HCT116 (cell line): ENCODE measurements at regions not wholly inside any gene's neighbourhood (a gene's known extent, or its start where the extent isn't known, plus 50 kb on each side); places are given as distances from the start of the nearest gene placed in this dataset.

ENCODE experiments used
- ATAC-seq: fragments of 200-7000 bp; cut with Tn5 transposase; 2 replicates; pipeline ENCODE4 v1.9.1; 2020; ENCODE audit warnings: mild to moderate bottlenecking, moderate library complexity
- BruUV-seq: library from RNA; stranded (reverse); fragments of 400-500 nt; replicated peaks from 2 replicates; lab custom pipeline; 2021; lab: Mats Ljungman, UMichigan
- CTCF ChIA-PET: fragments of 300-600 bp; sonication (Branson Sonifier 250); formaldehyde crosslinking; loops from one replicate; lab custom pipeline; 2021; ENCODE audit warnings: antibody characterized with exemption; lab: Charles Lee
- POLR2A ChIA-PET: fragments of 300-600, 350-600 bp; sonication (Branson Sonifier 250); formaldehyde crosslinking; loops from one replicate; lab custom pipeline; 2021; ENCODE audit warnings: antibody characterized with exemption; lab: Charles Lee
- RAD21 ChIA-PET, 2 experiments: fragments of 300-600 bp; sonication (Branson Sonifier 250); formaldehyde crosslinking; loops; one replicate each; lab custom pipeline; 2023; ENCODE audit warnings: low total read pairs in 2 of 2; ENCODE audit not compliant: uncharacterized antibody in 2 of 2, unreplicated experiment in 2 of 2, low non-redundant PET in 1 of 2; lab: Charles Lee
- DNase-seq: peaks from one replicate; pipeline ENCODE4 v3.0.0-alpha.2; 2010; ENCODE audit warnings: low read depth, low spot score
- H2AFZ ChIP-seq: fragments of 200-600 bp; shearing (Covaris generic), sonication (generic); 2 replicates; pipeline ENCODE4 v1.6.1; 2017; ENCODE audit warnings: low read depth, mixed run types, mixed read lengths, antibody characterized with exemption, low read length; ENCODE audit not compliant: poor library complexity, severe bottlenecking
- H3K27ac ChIP-seq: 2 replicates; pipeline ENCODE4 v1.5.1; 2012; ENCODE audit warnings: low read depth, low read length
- H3K27me3 ChIP-seq: fragments of 200-600 bp; sonication (generic); 2 replicates; pipeline ENCODE4 v1.6.1; 2016; ENCODE audit warnings: mixed run types, low read length, mixed read lengths; ENCODE audit not compliant: insufficient read depth
- H3K36me3 ChIP-seq, 2 experiments: fragments of 200-500 bp in 1 of 2; fragments of 200-600 bp in 1 of 2; sonication (Bioruptor generic) in 1 of 2; sonication (generic) in 1 of 2; 2 replicates each; pipeline versions ENCODE4 v1.5.1 to v1.6.1; 2014 to 2016; ENCODE audit warnings: low read length in 2 of 2, inconsistent platforms in 1 of 2, mixed read lengths in 1 of 2, mixed run types in 1 of 2; ENCODE audit not compliant: insufficient read depth in 2 of 2, control insufficient read depth in 1 of 2
- H3K4me1 ChIP-seq, 2 experiments: fragments of 200-600 bp in 1 of 2; sonication (generic) in 1 of 2; 2 replicates each; pipeline versions ENCODE4 v1.5.1 to v1.6.1; 2012 to 2017; ENCODE audit warnings: low read length in 2 of 2, inconsistent platforms in 1 of 2, mild to moderate bottlenecking in 1 of 2, mixed read lengths in 1 of 2, mixed run types in 1 of 2, moderate library complexity in 1 of 2; ENCODE audit not compliant: insufficient read depth in 2 of 2, control insufficient read depth in 1 of 2
- H3K4me2 ChIP-seq: fragments of 200-600 bp; sonication (generic); 2 replicates; pipeline ENCODE4 v1.6.1; 2017; ENCODE audit warnings: mixed run types, low read length, mixed read lengths
- H3K4me3 ChIP-seq, 2 experiments: fragments of 200-600 bp in 1 of 2; sonication (generic) in 1 of 2; replicated peaks in 1 of 2; 2 replicates each; pipeline ENCODE4 v1.5.1; 2011 to 2016; ENCODE audit warnings: low read length in 2 of 2, control low read depth in 1 of 2, low read depth in 1 of 2, mild to moderate bottlenecking in 1 of 2, mixed read lengths in 1 of 2, mixed run types in 1 of 2
- H3K79me2 ChIP-seq: fragments of 200-600 bp; sonication (generic); 2 replicates; pipeline ENCODE4 v1.6.1; 2017; ENCODE audit warnings: mild to moderate bottlenecking, mixed run types, low read length, moderate library complexity, mixed read lengths; ENCODE audit not compliant: insufficient read depth
- H3K9ac ChIP-seq: fragments of 200-600 bp; sonication (generic); 2 replicates; pipeline ENCODE4 v1.6.1; 2016; ENCODE audit warnings: low read length, mixed read lengths
- H3K9me2 ChIP-seq: fragments of 200-600 bp; sonication (generic), shearing (Covaris generic); 2 replicates; pipeline ENCODE4 v1.6.1; 2017; ENCODE audit warnings: mixed run types, mild to moderate bottlenecking, moderate library complexity; ENCODE audit not compliant: insufficient read depth
- H3K9me3 ChIP-seq, 2 experiments: fragments of 200-500 bp in 1 of 2; fragments of 200-600 bp in 1 of 2; sonication (Bioruptor generic) in 1 of 2; sonication (generic) in 1 of 2; 2 replicates each; pipeline ENCODE4 v1.6.1; 2014 to 2017; ENCODE audit warnings: low read length in 2 of 2, mixed read lengths in 2 of 2, inconsistent platforms in 1 of 2, low read depth in 1 of 2, mild to moderate bottlenecking in 1 of 2, mixed run types in 1 of 2, moderate library complexity in 1 of 2; ENCODE audit not compliant: control insufficient read depth in 1 of 2, insufficient read depth in 1 of 2
- H4K20me1 ChIP-seq: fragments of 200-600 bp; sonication (generic), shearing (Covaris generic); 2 replicates; pipeline ENCODE4 v1.6.1; 2017; ENCODE audit warnings: mixed run types, mild to moderate bottlenecking, moderate library complexity; ENCODE audit not compliant: insufficient read depth
- ATF3 ChIP-seq: IDR thresholded peaks from 2 replicates; pipeline ENCODE4 v1.6.1; 2012
- CBX3 ChIP-seq: IDR thresholded peaks from 2 replicates; pipeline ENCODE4 v1.6.1; 2012; ENCODE audit warnings: low read depth
- EZH2phosphoT487 ChIP-seq: fragments of 200-600 bp; IDR thresholded peaks from 2 replicates; pipeline ENCODE4 v1.6.1; 2018; ENCODE audit warnings: antibody characterized with exemption, borderline replicate concordance
- POLR2A ChIP-seq: IDR thresholded peaks from 2 replicates; pipeline ENCODE4 v1.7.0; 2011; ENCODE audit warnings: borderline replicate concordance; ENCODE audit not compliant: insufficient read depth, insufficient read length; ENCODE audit errors: extremely low read depth
- REST ChIP-seq: IDR thresholded peaks from 2 replicates; pipeline ENCODE4 v1.6.1; 2012; ENCODE audit warnings: low read depth
- SRF ChIP-seq: IDR thresholded peaks from 2 replicates; pipeline ENCODE4 v1.6.1; 2012; ENCODE audit warnings: low read depth
- ZBTB33 ChIP-seq: IDR thresholded peaks from 2 replicates; pipeline ENCODE4 v1.6.1; 2011; ENCODE audit warnings: mild to moderate bottlenecking, low read length, moderate library complexity; ENCODE audit not compliant: insufficient replicate concordance; ENCODE audit errors: extremely low read depth
- intact Hi-C: fragments of 100-400 bp; cut with micrococcal nuclease; formaldehyde crosslinking; loops from 2 replicates; pipeline ENCODE4 v1.10.0; 2022

GRCh38 chr5:58066557-58066956 lies 393.3 kb downstream of the PLK2 start:
- H3K9me2 ChIP-seq = no peaks in the 10 kb centered on the region
- BruUV-seq = no TSS peak
- no peak overlapping the region for H3K27ac ChIP-seq
- H3K79me2 ChIP-seq = no peaks in the 10 kb centered on the region
- ATAC-seq (no peak), DNase-seq (no peak)
- H3K9me3 ChIP-seq = no peaks in the 10 kb centered on the region
- H3K4me2 ChIP-seq = no peak overlapping the region
- ChIA-PET POLR2A (no interaction called here), RAD21 (no interaction called here), CTCF (no interaction called here)
- H3K4me1 ChIP-seq = no peaks in the 10 kb centered on the region
- H3K27me3 ChIP-seq = no peaks in the 10 kb centered on the region
- no peak overlapping the region for H3K4me3 ChIP-seq
- no peaks in the 10 kb centered on the region for H4K20me1 ChIP-seq
- intact Hi-C loops = no loop called here
- H3K36me3 ChIP-seq = no peaks in the 10 kb centered on the region
- H3K9ac ChIP-seq = no peak overlapping the region
- no peak overlapping the region for H2AFZ ChIP-seq
- TF ChIP-seq EZH2phosphoT487 (no peak), REST (no peak), CBX3 (no peak), SRF (no peak), ZBTB33 (no peak), POLR2A (no peak), ATF3 (no peak)
